GM12878 (cell line): ENCODE measurements at regions not wholly inside any gene's neighbourhood (a gene's known extent, or its start where the extent isn't known, plus 50 kb on each side); places are given as distances from the start of the nearest gene placed in this dataset.

ENCODE experiments used
- ATAC-seq: fragments of 200-7000 bp; cut with Tn5 transposase; 3 replicates; pipeline ENCODE4 v1.9.1; 2020; ENCODE audit warnings: mild to moderate bottlenecking, moderate library complexity
- BruUV-seq: library from RNA; stranded (reverse); fragments of 400-500 nt; replicated peaks from 2 replicates; lab custom pipeline; 2021; lab: Mats Ljungman, UMichigan
- CTCF ChIA-PET: fragments of 300-600 bp; sonication (Branson Sonifier 250); formaldehyde crosslinking; extraction: SDS; loops from one replicate; lab custom pipeline; 2021; ENCODE audit warnings: inconsistent platforms; lab: Yijun Ruan, JAX
- POLR2A ChIA-PET: fragments of 350-600 bp; formaldehyde crosslinking; extraction: SDS; loops from one replicate; lab custom pipeline; 2021; ENCODE audit warnings: inconsistent platforms; lab: Charles Lee
- RAD21 ChIA-PET: fragments of 300-600 bp; sonication (Branson Sonifier 250); formaldehyde crosslinking; loops from one replicate; lab custom pipeline; 2023; ENCODE audit warnings: antibody characterized with exemption; ENCODE audit not compliant: unreplicated experiment; lab: Charles Lee
- SMC1A ChIA-PET: fragments of 300-600 bp; sonication (Branson Sonifier 250); formaldehyde crosslinking; loops from one replicate; lab custom pipeline; 2023; ENCODE audit not compliant: unreplicated experiment, uncharacterized antibody; lab: Charles Lee
- DNase-seq: peaks from one replicate; pipeline ENCODE4 v3.0.0-alpha.2; 2011; ENCODE audit warnings: low read depth, low spot score
- FAIRE-seq: peaks from 3 replicates; lab custom pipeline; 2011; peaks lifted over from hg19 to GRCh38; lab: Jason Lieb, UNC
- H2AFZ ChIP-seq: 2 replicates; pipeline ENCODE4 v1.6.0; 2011; ENCODE audit warnings: low read depth, low read length, control low read depth; ENCODE audit not compliant: control insufficient read depth
- H3K27ac ChIP-seq: 2 replicates; pipeline ENCODE4 v1.5.1; 2011; ENCODE audit warnings: control low read depth; ENCODE audit not compliant: control insufficient read depth, insufficient read depth
- H3K27me3 ChIP-seq, 2 experiments: replicated peaks in 1 of 2; 2 replicates each; pipeline versions ENCODE4 v1.6.0 to v1.6.1; 2011; ENCODE audit warnings: low read length in 1 of 2; ENCODE audit not compliant: control insufficient read depth in 2 of 2, insufficient read depth in 2 of 2
- H3K36me3 ChIP-seq, 2 experiments: 2 replicates each; pipeline ENCODE4 v1.5.1; 2011; ENCODE audit warnings: low read length in 1 of 2; ENCODE audit not compliant: control insufficient read depth in 2 of 2, insufficient read depth in 2 of 2
- H3K4me1 ChIP-seq: 2 replicates; pipeline ENCODE4 v1.6.1; 2011; ENCODE audit warnings: mild to moderate bottlenecking, low read length, moderate library complexity, mixed read lengths; ENCODE audit not compliant: control insufficient read depth, insufficient read depth
- H3K4me2 ChIP-seq: 2 replicates; pipeline ENCODE4 v1.6.0; 2011; ENCODE audit warnings: control low read depth; ENCODE audit not compliant: control insufficient read depth, insufficient read depth
- H3K4me3 ChIP-seq: fragments of 200-600 bp; sonication (generic); 2 replicates; pipeline ENCODE4 v1.5.1; 2016
- H3K79me2 ChIP-seq: 2 replicates; pipeline ENCODE4 v1.6.0; 2011; ENCODE audit warnings: low read length; ENCODE audit not compliant: control insufficient read depth, insufficient read depth
- H3K9ac ChIP-seq: 2 replicates; pipeline ENCODE4 v1.8.0; 2011; ENCODE audit warnings: low read length, control low read depth, mixed read lengths; ENCODE audit not compliant: control insufficient read depth, insufficient read depth
- H3K9me3 ChIP-seq: replicated peaks from 3 replicates; pipeline ENCODE4 v1.5.1; 2011; ENCODE audit warnings: mild to moderate bottlenecking, low read length; ENCODE audit not compliant: control insufficient read depth, insufficient read depth
- H4K20me1 ChIP-seq: 2 replicates; pipeline ENCODE4 v1.6.0; 2011; ENCODE audit not compliant: control insufficient read depth, insufficient read depth
- BACH1 ChIP-seq: fragments of 450-650 bp; IDR thresholded peaks from 2 replicates; pipeline ENCODE4 v1.6.1; 2017; ENCODE audit warnings: mild to moderate bottlenecking, borderline replicate concordance
- CHD1 ChIP-seq: IDR thresholded peaks from 2 replicates; pipeline ENCODE4 v1.6.1; 2012; ENCODE audit warnings: low read depth, low read length, improper control_type of control experiment
- CREM ChIP-seq: IDR thresholded peaks from 2 replicates; pipeline ENCODE4 v1.6.1; 2014; ENCODE audit warnings: antibody characterized with exemption, low read depth
- CUX1 ChIP-seq: IDR thresholded peaks from 2 replicates; pipeline ENCODE4 v1.6.1; 2012; ENCODE audit warnings: improper control_type of control experiment, low read depth, low read length; ENCODE audit not compliant: insufficient replicate concordance
- DPF2 ChIP-seq: fragments of 450-650 bp; IDR thresholded peaks from 2 replicates; pipeline ENCODE4 v1.6.1; 2017; ENCODE audit warnings: mild to moderate bottlenecking
- HCFC1 ChIP-seq: fragments of 150-350 bp; IDR thresholded peaks from 2 replicates; pipeline ENCODE4 v1.6.1; 2014; ENCODE audit warnings: low read length
- HDAC2 ChIP-seq: fragments of 200-600 bp; sonication (generic); IDR thresholded peaks from 2 replicates; pipeline ENCODE4 v1.6.1; 2017
- HDAC6 ChIP-seq: fragments of 200-600 bp; sonication (generic); IDR thresholded peaks from one replicate; pipeline ENCODE4 v1.8.0; 2017; ENCODE audit warnings: antibody characterized with exemption; ENCODE audit not compliant: unreplicated experiment
- HDGF ChIP-seq: fragments of 450-650 bp; IDR thresholded peaks from 2 replicates; pipeline ENCODE4 v1.6.1; 2016; ENCODE audit warnings: antibody characterized with exemption
- IRF5 ChIP-seq: fragments of 450-650 bp; IDR thresholded peaks from 2 replicates; pipeline ENCODE4 v1.6.1; 2017; ENCODE audit warnings: borderline replicate concordance
- KAT2A ChIP-seq: conservative IDR thresholded peaks from 2 replicates; pipeline ENCODE4 v1.6.1; 2011; ENCODE audit warnings: low read depth, low read length; ENCODE audit not compliant: control insufficient read depth
- MLLT1 ChIP-seq: fragments of 450-650 bp; IDR thresholded peaks from 2 replicates; pipeline ENCODE4 v1.6.1; 2016; ENCODE audit warnings: mild to moderate bottlenecking
- NBN ChIP-seq: fragments of 450-650 bp; IDR thresholded peaks from 2 replicates; pipeline ENCODE4 v1.6.1; 2016
- PAX5 ChIP-seq: IDR thresholded peaks from 2 replicates; pipeline ENCODE4 v1.6.1; 2011; ENCODE audit warnings: low read depth, low read length, borderline replicate concordance
- PKNOX1 ChIP-seq: fragments of 450-650 bp; IDR thresholded peaks from 2 replicates; pipeline ENCODE4 v1.6.1; 2016; ENCODE audit warnings: mild to moderate bottlenecking
- RAD51 ChIP-seq: fragments of 450-650 bp; IDR thresholded peaks from 2 replicates; pipeline ENCODE4 v1.6.1; 2016; ENCODE audit warnings: moderate library complexity, mild to moderate bottlenecking, inconsistent platforms
- ZNF384 ChIP-seq: IDR thresholded peaks from 2 replicates; pipeline ENCODE4 v1.6.1; 2012; ENCODE audit warnings: low read depth, mild to moderate bottlenecking, low read length, improper control_type of control experiment, borderline replicate concordance
- WGBS: methylation state at CpG from one replicate; pipeline ENCODE4 v1.1.6; 2016; ENCODE audit warnings: low lambda C conversion rate; ENCODE audit not compliant: insufficient replicate concordance, insufficient coverage; ENCODE audit errors: missing lambda C conversion rate; 5-methylcytosine and 5-hydroxymethylcytosine counted together
- in situ Hi-C: fragments of 300-500 bp; cut with MboI; formaldehyde crosslinking; loops from 9 replicates; pipeline ENCODE4 v1.14.3; 2018; ENCODE audit warnings: mixed read lengths
- intact Hi-C: fragments of 100-400 bp; cut with micrococcal nuclease; formaldehyde crosslinking; loops from one replicate; pipeline ENCODE4 v1.14.2; 2022; ENCODE audit not compliant: unreplicated experiment

GRCh38 chr2:185511925-185512324 lies 226.7 kb upstream of the FSIP2 start:
- BruUV-seq: no TSS peak
- H3K27ac ChIP-seq: no peak overlapping the region
- 95% methylated on average over 2 of the region's 2 CpGs for WGBS
- H3K9me3 ChIP-seq: no peaks in the 10 kb centered on the region
- H3K4me1 ChIP-seq: no peaks in the 10 kb centered on the region
- ATAC-seq (no peak), FAIRE-seq (no peak), DNase-seq (no peak)
- in situ Hi-C loops: no loop called here
- H3K36me3 ChIP-seq: no peaks in the 10 kb centered on the region
- H3K27me3 ChIP-seq: no peaks in the 10 kb centered on the region
- ChIA-PET POLR2A (no interaction called here), CTCF (no interaction called here), SMC1A (no interaction called here), RAD21 (no interaction called here)
- H2AFZ ChIP-seq: no peak overlapping the region
- H3K4me3 ChIP-seq: no peak overlapping the region
- no peaks in the 10 kb centered on the region for H4K20me1 ChIP-seq
- no peak for TF ChIP-seq KAT2A
- TF ChIP-seq CHD1: no peak
- no peak for TF ChIP-seq MLLT1
- no peak for TF ChIP-seq DPF2
- TF ChIP-seq HDGF: no peak
- TF ChIP-seq PAX5: no peak
- no peak for TF ChIP-seq CREM
- TF ChIP-seq RAD51: no peak
- TF ChIP-seq BACH1: no peak
- TF ChIP-seq PKNOX1: no peak
- TF ChIP-seq HDAC6: no peak
- TF ChIP-seq IRF5: no peak
- no peak for TF ChIP-seq HDAC2
- no peak for TF ChIP-seq CUX1
- no peak for TF ChIP-seq HCFC1
- no peak for TF ChIP-seq ZNF384
- no peak for TF ChIP-seq NBN
- intact Hi-C loops: no loop called here
- H3K79me2 ChIP-seq: no peaks in the 10 kb centered on the region
- H3K9ac ChIP-seq: no peak overlapping the region
- no peak overlapping the region for H3K4me2 ChIP-seq
